AG04450 (cell line): ENCODE measurements at regions not wholly inside any gene's neighbourhood (a gene's known extent, or its start where the extent isn't known, plus 50 kb on each side); places are given as distances from the start of the nearest gene placed in this dataset.

Experiments used
- CTCF ChIA-PET: fragments of 300-600, 350-600 bp; formaldehyde crosslinking; extraction: SDS; loops from one replicate; lab custom pipeline; 2022; ENCODE audit warnings: antibody characterized with exemption, inconsistent platforms; lab: Charles Lee
- POLR2A ChIA-PET: fragments of 350-600 bp; formaldehyde crosslinking; extraction: SDS; loops from one replicate; lab custom pipeline; 2021; ENCODE audit warnings: antibody characterized with exemption, inconsistent platforms; lab: Yijun Ruan, JAX
- DNase-seq: peaks from one replicate; pipeline ENCODE4 v3.0.0-alpha.2; 2011; ENCODE audit warnings: low read depth, low spot score
- H3K27ac ChIP-seq: one replicate; pipeline ENCODE4 v1.5.1; 2012; ENCODE audit warnings: low read depth, low read length, control low read depth
- H3K27me3 ChIP-seq: one replicate; pipeline ENCODE4 v1.6.0; 2012; ENCODE audit warnings: low read length; ENCODE audit not compliant: control insufficient read depth, insufficient read depth
- H3K4me3 ChIP-seq: 2 replicates; pipeline ENCODE4 v1.5.1; 2011; ENCODE audit warnings: mild to moderate bottlenecking, low read depth, low read length, control low read depth
- H3K9me3 ChIP-seq: 2 replicates; pipeline ENCODE4 v1.5.1; 2012; ENCODE audit warnings: low read length; ENCODE audit not compliant: control insufficient read depth, insufficient read depth
- TF ChIP-seq, protein P1 (sequence below): IDR thresholded peaks from 2 replicates; pipeline ENCODE4 v1.5.1; 2011; ENCODE audit warnings: low read depth, low read length, control low read depth, inconsistent platforms

DNA sequence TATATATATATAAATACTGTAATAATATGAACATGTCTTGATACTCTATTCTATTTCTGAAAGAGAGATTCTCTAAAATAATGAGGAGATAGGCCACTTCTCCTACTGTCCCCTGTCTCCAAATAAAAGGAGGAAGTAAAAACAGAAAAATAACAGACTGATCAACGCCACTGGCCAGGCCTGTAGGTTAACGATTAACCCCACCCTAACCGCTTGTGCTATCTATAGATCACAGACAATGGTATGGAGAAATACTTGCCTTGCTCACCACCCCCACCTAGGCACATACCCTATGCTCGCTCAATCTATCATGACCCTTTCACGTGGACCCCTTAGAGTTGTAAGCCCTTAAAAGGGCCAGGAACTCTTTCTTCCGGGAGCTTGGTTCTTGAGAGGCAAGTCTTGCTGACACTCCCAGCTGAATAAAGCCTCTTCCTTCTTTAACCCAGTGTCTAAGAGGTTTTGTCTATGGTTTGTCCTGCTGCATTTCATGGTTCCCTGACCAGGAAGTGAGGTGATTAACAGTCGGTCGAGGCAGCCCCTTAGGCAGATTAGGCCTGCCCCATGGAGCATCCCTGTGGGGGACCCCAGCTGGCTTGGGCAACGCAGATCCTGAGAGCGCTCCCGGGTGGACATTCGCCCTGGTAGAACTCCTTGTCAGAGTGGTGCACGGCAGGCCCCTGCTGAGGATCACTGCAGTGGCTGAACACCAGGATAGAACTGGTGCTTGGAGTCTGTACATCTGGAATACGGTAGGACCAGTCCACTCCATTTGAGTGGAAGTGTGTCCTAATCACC, 521.8 kb upstream of the CNTN3 start:
- ChIA-PET POLR2A (no interaction called here), CTCF (no interaction called here)
- no peak for DNase-seq
- peaks cover 6% of the 10 kb centered on the region for H3K9me3 ChIP-seq
- H3K27me3 ChIP-seq, result no peaks in the 10 kb centered on the region
- H3K4me3 ChIP-seq, result no peak overlapping the region
- peak overlapping the region; percentile 11 for H3K27ac ChIP-seq
- TF ChIP-seq, protein P1, sequence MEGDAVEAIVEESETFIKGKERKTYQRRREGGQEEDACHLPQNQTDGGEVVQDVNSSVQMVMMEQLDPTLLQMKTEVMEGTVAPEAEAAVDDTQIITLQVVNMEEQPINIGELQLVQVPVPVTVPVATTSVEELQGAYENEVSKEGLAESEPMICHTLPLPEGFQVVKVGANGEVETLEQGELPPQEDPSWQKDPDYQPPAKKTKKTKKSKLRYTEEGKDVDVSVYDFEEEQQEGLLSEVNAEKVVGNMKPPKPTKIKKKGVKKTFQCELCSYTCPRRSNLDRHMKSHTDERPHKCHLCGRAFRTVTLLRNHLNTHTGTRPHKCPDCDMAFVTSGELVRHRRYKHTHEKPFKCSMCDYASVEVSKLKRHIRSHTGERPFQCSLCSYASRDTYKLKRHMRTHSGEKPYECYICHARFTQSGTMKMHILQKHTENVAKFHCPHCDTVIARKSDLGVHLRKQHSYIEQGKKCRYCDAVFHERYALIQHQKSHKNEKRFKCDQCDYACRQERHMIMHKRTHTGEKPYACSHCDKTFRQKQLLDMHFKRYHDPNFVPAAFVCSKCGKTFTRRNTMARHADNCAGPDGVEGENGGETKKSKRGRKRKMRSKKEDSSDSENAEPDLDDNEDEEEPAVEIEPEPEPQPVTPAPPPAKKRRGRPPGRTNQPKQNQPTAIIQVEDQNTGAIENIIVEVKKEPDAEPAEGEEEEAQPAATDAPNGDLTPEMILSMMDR, result no peak

DNA sequence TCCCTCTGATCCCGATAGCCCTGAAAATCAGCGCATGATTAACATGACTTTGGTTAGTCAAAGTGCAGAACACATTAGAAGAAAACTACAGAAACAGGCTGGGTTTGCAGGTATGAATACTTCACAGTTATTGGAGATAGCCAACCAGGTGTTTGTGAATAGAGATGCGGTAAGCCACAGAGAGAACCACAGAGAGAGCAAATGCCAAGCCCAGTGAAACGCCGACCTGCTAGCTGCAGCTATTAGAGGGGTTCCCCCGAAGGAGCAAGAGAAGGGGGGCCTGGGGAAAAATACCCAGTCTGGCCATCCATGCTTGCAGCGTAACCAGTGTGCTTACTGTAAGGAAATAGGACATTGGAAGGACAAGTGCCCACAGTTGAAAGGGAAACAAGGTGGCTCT, 523.9 kb upstream of the CNTN3 start:
- DNase-seq, result no peak
- H3K27me3 ChIP-seq, result no peaks in the 10 kb centered on the region
- ChIA-PET POLR2A (no interaction called here), CTCF (no interaction called here)
- peaks cover 6% of the 10 kb centered on the region for H3K9me3 ChIP-seq
- no peak overlapping the region for H3K4me3 ChIP-seq
- no peak overlapping the region for H3K27ac ChIP-seq
- TF ChIP-seq, protein P1, result no peak

DNA sequence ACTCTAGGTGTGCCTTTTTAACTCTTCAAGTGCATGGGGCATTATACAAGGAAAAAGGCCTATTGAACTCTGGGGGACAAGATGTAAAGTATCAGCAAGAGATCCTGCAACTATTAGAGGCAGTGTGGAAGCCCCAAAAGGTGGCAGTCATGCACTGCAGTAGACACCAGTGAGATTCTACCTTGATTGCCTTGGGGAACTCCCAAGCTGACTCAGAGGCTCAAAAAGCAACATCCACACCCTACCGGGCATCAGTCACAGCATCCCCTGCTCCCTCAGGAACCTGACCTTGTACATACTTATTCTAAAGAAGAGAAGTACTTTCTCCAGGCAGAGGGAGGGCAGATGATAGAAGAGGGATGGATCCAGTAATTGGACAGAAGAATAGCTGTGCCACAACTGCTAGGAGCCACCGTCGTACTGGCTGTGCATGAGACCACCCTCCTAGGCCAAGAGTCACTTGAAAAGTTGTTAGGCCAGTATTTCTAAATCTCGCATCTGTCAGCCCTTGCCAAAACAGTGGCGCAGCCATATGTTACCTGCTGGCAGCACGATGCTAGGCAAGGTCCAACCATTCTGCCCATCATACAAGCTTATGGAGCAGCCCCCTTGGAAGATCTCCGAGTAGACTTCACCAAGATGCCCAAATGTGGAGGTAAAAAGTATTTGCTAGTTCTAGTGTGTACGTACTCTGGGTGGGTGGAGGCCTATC, 523.1 kb upstream of the FRG2C start:
- H3K9me3 ChIP-seq, result peaks cover 6% of the 10 kb centered on the region
- ChIA-PET CTCF (no interaction called here), POLR2A (no interaction called here)
- no peak overlapping the region for H3K27ac ChIP-seq
- no peak for DNase-seq
- TF ChIP-seq, protein P1, result no peak
- H3K4me3 ChIP-seq, result no peak overlapping the region
- no peaks in the 10 kb centered on the region for H3K27me3 ChIP-seq

DNA sequence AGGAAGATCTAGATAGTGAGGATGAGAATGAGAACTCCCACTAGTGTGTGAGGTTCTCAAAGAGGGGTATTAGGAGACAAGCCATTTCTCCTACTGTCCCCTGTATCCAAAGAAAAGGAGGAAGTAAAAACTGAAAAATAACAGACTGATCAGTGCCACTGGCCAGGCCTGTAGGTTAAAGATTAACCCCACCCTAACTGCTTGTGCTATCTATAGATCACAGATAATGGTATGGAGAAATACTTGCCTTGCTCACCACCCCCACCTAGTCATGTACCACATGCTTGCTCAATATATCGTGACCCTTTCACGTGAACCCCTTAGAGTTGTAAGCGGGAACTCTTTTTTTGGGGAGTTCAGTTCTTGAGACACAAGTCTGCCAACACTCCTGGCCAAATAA, 519.7 kb upstream of the FRG2C start:
- no peak for DNase-seq
- H3K27me3 ChIP-seq, result no peaks in the 10 kb centered on the region
- TF ChIP-seq, protein P1, result no peak
- no peak overlapping the region for H3K27ac ChIP-seq
- POLR2A ChIA-PET, result no interaction called here
- CTCF ChIA-PET, result no interaction called here
- H3K9me3 ChIP-seq, result no peaks in the 10 kb centered on the region
- no peak overlapping the region for H3K4me3 ChIP-seq
